Naive thymus-derived CD4-positive, alpha-beta T cell (primary cell): ENCODE measurements at regions not wholly inside any gene's neighbourhood (a gene's known extent, or its start where the extent isn't known, plus 50 kb on each side); places are given as distances from the start of the nearest gene placed in this dataset.
"Not testable (repeated sequence)": the region's sequence is repeated elsewhere in the genome, so short reads cannot be mapped to it uniquely, and the experiment has no call there.

Experiments used
- ATAC-seq: fragments of 150-1000 bp; cut with Tn5 transposase; 2 replicates; pipeline ENCODE4 v1.10.0; 2021; ENCODE audit warnings: mild to moderate bottlenecking, moderate library complexity
- CTCF ChIA-PET: fragments of 350-600 bp; sonication (Branson Sonifier 250); formaldehyde crosslinking; loops from one replicate; lab custom pipeline; 2021; ENCODE audit warnings: antibody characterized with exemption; lab: Charles Lee
- POLR2A ChIA-PET: fragments of 350-600 bp; sonication (Branson Sonifier 250); formaldehyde crosslinking; loops from one replicate; lab custom pipeline; 2021; ENCODE audit warnings: antibody characterized with exemption, inconsistent platforms; lab: Charles Lee
- DNase-seq, 9 donors: peaks; one replicate each; pipeline versions ENCODE4 v3.0.0 to v3.0.0-alpha.2; 2020 to 2022; ENCODE audit warnings: mixed read lengths in 1 of 9
- H3K27ac ChIP-seq: one replicate; pipeline ENCODE4 v1.7.0; 2013; ENCODE audit warnings: mild to moderate bottlenecking, low read depth, low read length, moderate library complexity
- H3K27me3 ChIP-seq, 2 donors: one replicate each; pipeline ENCODE4 v1.7.0; 2013; ENCODE audit warnings: low read length in 2 of 2, mild to moderate bottlenecking in 2 of 2, moderate library complexity in 2 of 2; ENCODE audit not compliant: control insufficient read depth in 2 of 2, insufficient read depth in 2 of 2
- H3K36me3 ChIP-seq, 3 experiments: 1 replicate in 2 of 3; 2 replicates in 1 of 3; pipeline ENCODE4 v1.7.0; 2013; ENCODE audit warnings: low read length in 3 of 3, mild to moderate bottlenecking in 3 of 3, moderate library complexity in 1 of 3; ENCODE audit not compliant: insufficient read depth in 3 of 3, control insufficient read depth in 2 of 3
- H3K4me1 ChIP-seq, 2 donors: one replicate each; pipeline ENCODE4 v1.7.0; 2013; ENCODE audit warnings: low read length in 2 of 2, mild to moderate bottlenecking in 2 of 2, moderate library complexity in 1 of 2; ENCODE audit not compliant: control insufficient read depth in 2 of 2, insufficient read depth in 2 of 2
- H3K4me3 ChIP-seq: 2 replicates; pipeline ENCODE4 v1.7.0; 2013; ENCODE audit warnings: mild to moderate bottlenecking, low read length
- H3K9me3 ChIP-seq, 3 experiments: 1 replicate in 2 of 3; 2 replicates in 1 of 3; pipeline ENCODE4 v1.7.0; 2013; ENCODE audit warnings: low read length in 3 of 3; ENCODE audit not compliant: control insufficient read depth in 2 of 3
- H3K27ac Mint-ChIP-seq, 9 donors: one replicate each; pipeline ENCODE4 v1.8.0; 2020 to 2022; ENCODE audit warnings: mixed read lengths in 9 of 9, mild to moderate bottlenecking in 8 of 9, moderate library complexity in 5 of 9, inconsistent platforms in 2 of 9
- H3K27me3 Mint-ChIP-seq, 5 donors: one replicate each; pipeline ENCODE4 v1.8.0; 2021 to 2022; ENCODE audit warnings: mixed read lengths in 5 of 5, mild to moderate bottlenecking in 1 of 5
- H3K36me3 Mint-ChIP-seq, 5 donors: one replicate each; pipeline ENCODE4 v1.8.0; 2020 to 2022; ENCODE audit warnings: mixed read lengths in 5 of 5, mild to moderate bottlenecking in 3 of 5, inconsistent platforms in 1 of 5
- H3K4me1 Mint-ChIP-seq, 7 donors: one replicate each; pipeline ENCODE4 v1.8.0; 2020 to 2022; ENCODE audit warnings: mixed read lengths in 7 of 7, mild to moderate bottlenecking in 3 of 7, inconsistent platforms in 1 of 7
- H3K4me3 Mint-ChIP-seq, 10 donors: one replicate each; pipeline ENCODE4 v1.8.0; 2020 to 2022; ENCODE audit warnings: mild to moderate bottlenecking in 10 of 10, mixed read lengths in 10 of 10, moderate library complexity in 6 of 10, inconsistent platforms in 2 of 10
- H3K9me3 Mint-ChIP-seq, 11 donors: one replicate each; pipeline ENCODE4 v1.8.0; 2020 to 2022; ENCODE audit warnings: mixed read lengths in 11 of 11, mild to moderate bottlenecking in 4 of 11, inconsistent platforms in 1 of 11, moderate library complexity in 1 of 11
- intact Hi-C, 2 donors: fragments of 100-400 bp; cut with micrococcal nuclease; formaldehyde crosslinking; loops; one replicate each; pipeline ENCODE4 v1.15.1; 2023

- peaks cover 0 to 7% (median 0%) of the 10 kb centered on the region in 11 donors for H3K9me3 Mint-ChIP-seq
- H3K27ac ChIP-seq, result no peak overlapping the region
- no peaks in the 10 kb centered on the region for H3K36me3 Mint-ChIP-seq
- H3K4me3 ChIP-seq, result no peak overlapping the region
- no peak overlapping the region for H3K27ac Mint-ChIP-seq
- ChIA-PET CTCF (no interaction called here), POLR2A (no interaction called here)
- no peaks in the 10 kb centered on the region for H3K36me3 ChIP-seq
- no peaks in the 10 kb centered on the region for H3K4me1 Mint-ChIP-seq
- no peak for ATAC-seq
- DNase-seq, result no peak
- no peaks in the 10 kb centered on the region for H3K9me3 ChIP-seq
- intact Hi-C loops, result no loop called here
- no peaks in the 10 kb centered on the region for H3K27me3 Mint-ChIP-seq
- no peaks in the 10 kb centered on the region for H3K4me1 ChIP-seq
- H3K4me3 Mint-ChIP-seq, result no peak overlapping the region
- no peaks in the 10 kb centered on the region for H3K27me3 ChIP-seq
Measured at GRCh38 chr2:154952346-154952980, 254.0 kb downstream of the KCNJ3 start.

- intact Hi-C loops, H3K27me3 ChIP-seq: not testable (repeated sequence)
Measured at GRCh38 chr2:154947416-154947815, 248.9 kb downstream of the KCNJ3 start.

GRCh38 chr2:154945984-154946383 is 247.5 kb downstream of the KCNJ3 start:
- Histone ChIP-seq H3K36me3 (no peaks in the 10 kb centered on the region), H3K27ac (no peak overlapping the region), H3K4me1 (no peaks in the 10 kb centered on the region), H3K4me3 (no peak overlapping the region), H3K9me3 (no peaks in the 10 kb centered on the region), H3K27me3 (no peaks in the 10 kb centered on the region)
- Mint-ChIP-seq H3K36me3 (no peaks in the 10 kb centered on the region), H3K9me3 (peaks cover 0 to 6% (median 0%) of the 10 kb centered on the region in 11 donors), H3K27me3 (no peaks in the 10 kb centered on the region), H3K4me1 (no peaks in the 10 kb centered on the region), H3K4me3 (no peak overlapping the region), H3K27ac (no peak overlapping the region)
- DNase-seq, result no peak
- CTCF ChIA-PET, result no interaction called here
- intact Hi-C loops, result no loop called here
- no peak for ATAC-seq
- POLR2A ChIA-PET, result no interaction called here

More at GRCh38 chr2:154947416-154947815, 248.9 kb downstream of the KCNJ3 start:
- H3K27ac Mint-ChIP-seq, H3K27ac ChIP-seq, H3K9me3 Mint-ChIP-seq, H3K36me3 Mint-ChIP-seq, H3K4me3 ChIP-seq, CTCF ChIA-PET, POLR2A ChIA-PET, H3K4me1 ChIP-seq, H3K9me3 ChIP-seq, H3K36me3 ChIP-seq, DNase-seq, H3K4me3 Mint-ChIP-seq, H3K27me3 Mint-ChIP-seq, H3K4me1 Mint-ChIP-seq, ATAC-seq: not testable (repeated sequence)

- ATAC-seq (no peak), DNase-seq (no peak)
- ChIA-PET POLR2A (no interaction called here), CTCF (no interaction called here)
- Mint-ChIP-seq H3K4me1 (no peaks in the 10 kb centered on the region), H3K36me3 (no peaks in the 10 kb centered on the region), H3K4me3 (no peak overlapping the region), H3K27ac (no peak overlapping the region), H3K9me3 (peaks cover 0 to 6% (median 0%) of the 10 kb centered on the region in 11 donors), H3K27me3 (no peaks in the 10 kb centered on the region)
- Histone ChIP-seq H3K27me3 (no peaks in the 10 kb centered on the region), H3K36me3 (no peaks in the 10 kb centered on the region), H3K4me1 (no peaks in the 10 kb centered on the region), H3K27ac (no peak overlapping the region), H3K9me3 (no peaks in the 10 kb centered on the region), H3K4me3 (no peak overlapping the region)
- intact Hi-C loops, result no loop called here
Measured at GRCh38 chr2:154941379-154941778, 242.9 kb downstream of the KCNJ3 start.

GRCh38 chr2:154934213-154934612 is 235.7 kb downstream of the KCNJ3 start:
- no peak overlapping the region for H3K27ac ChIP-seq
- no peaks in the 10 kb centered on the region for H3K36me3 ChIP-seq
- no peaks in the 10 kb centered on the region for H3K27me3 ChIP-seq
- H3K9me3 ChIP-seq, result no peaks in the 10 kb centered on the region
- ATAC-seq (no peak), DNase-seq (no peak)
- Mint-ChIP-seq H3K36me3 (no peaks in the 10 kb centered on the region), H3K27me3 (no peaks in the 10 kb centered on the region), H3K9me3 (peaks cover 0 to 17% (median 5%) of the 10 kb centered on the region in 11 donors), H3K27ac (no peak overlapping the region), H3K4me1 (no peaks in the 10 kb centered on the region), H3K4me3 (no peak overlapping the region)
- intact Hi-C loops, result no loop called here
- no peak overlapping the region for H3K4me3 ChIP-seq
- ChIA-PET CTCF (no interaction called here), POLR2A (no interaction called here)
- H3K4me1 ChIP-seq, result no peaks in the 10 kb centered on the region

- CTCF ChIA-PET, result no interaction called here
- intact Hi-C loops, result no loop called here
- no peak for DNase-seq
Measured at GRCh38 chr2:154924531-154924930, 226.0 kb downstream of the KCNJ3 start.

GRCh38 chr2:154914561-154914960 is 216.1 kb downstream of the KCNJ3 start:
- H3K9me3 Mint-ChIP-seq, result peaks cover 0 to 5% (median 0%) of the 10 kb centered on the region in 11 donors
- H3K36me3 Mint-ChIP-seq, result no peaks in the 10 kb centered on the region
- intact Hi-C loops, result no loop called here
- no peaks in the 10 kb centered on the region for H3K4me1 ChIP-seq
- H3K4me3 ChIP-seq, result no peak overlapping the region
- ChIA-PET POLR2A (no interaction called here), CTCF (no interaction called here)
- H3K27ac Mint-ChIP-seq, result no peak overlapping the region
- no peaks in the 10 kb centered on the region for H3K36me3 ChIP-seq
- H3K4me3 Mint-ChIP-seq, result no peak overlapping the region
- DNase-seq (no peak), ATAC-seq (no peak)
- H3K27me3 Mint-ChIP-seq, result no peaks in the 10 kb centered on the region
- no peaks in the 10 kb centered on the region for H3K27me3 ChIP-seq
- H3K27ac ChIP-seq, result no peak overlapping the region
- H3K9me3 ChIP-seq, result no peaks in the 10 kb centered on the region
- H3K4me1 Mint-ChIP-seq, result no peaks in the 10 kb centered on the region

More at GRCh38 chr2:154924531-154924930, 226.0 kb downstream of the KCNJ3 start:
- Mint-ChIP-seq H3K27ac (no peak overlapping the region), H3K4me1 (no peaks in the 10 kb centered on the region), H3K27me3 (no peaks in the 10 kb centered on the region), H3K4me3 (no peak overlapping the region), H3K9me3 (no peaks in the 10 kb centered on the region), H3K36me3 (no peaks in the 10 kb centered on the region)
- POLR2A ChIA-PET, result no interaction called here
- no peak overlapping the region for H3K4me3 ChIP-seq
- no peak overlapping the region for H3K27ac ChIP-seq
- H3K9me3 ChIP-seq, result no peaks in the 10 kb centered on the region
- H3K36me3 ChIP-seq, result no peaks in the 10 kb centered on the region
- ATAC-seq, result no peak
- H3K4me1 ChIP-seq, result no peaks in the 10 kb centered on the region
- no peaks in the 10 kb centered on the region for H3K27me3 ChIP-seq
